Testis (tissue), 2 donors: ENCODE measurements at regions not wholly inside any gene's neighbourhood (a gene's known extent, or its start where the extent isn't known, plus 50 kb on each side); places are given as distances from the start of the nearest gene placed in this dataset.

Source experiments
- POLR2A ChIP-seq: fragments of 450-650 bp; IDR thresholded peaks from one replicate; pipeline ENCODE4 v1.6.1; 2017; ENCODE audit warnings: antibody characterized with exemption, mild to moderate bottlenecking, moderate library complexity
- TF ChIP-seq, protein P1 (sequence below), 3 experiments: fragments of 450-650 bp in 2 of 3; fragments of 200-600 bp in 1 of 3; sonication (generic) in 1 of 3; IDR thresholded peaks; one replicate each; pipeline ENCODE4 v1.5.1; 2016 to 2019; ENCODE audit warnings: antibody characterized with exemption in 3 of 3, mild to moderate bottlenecking in 2 of 3, moderate library complexity in 1 of 3

- TF ChIP-seq, protein P1, sequence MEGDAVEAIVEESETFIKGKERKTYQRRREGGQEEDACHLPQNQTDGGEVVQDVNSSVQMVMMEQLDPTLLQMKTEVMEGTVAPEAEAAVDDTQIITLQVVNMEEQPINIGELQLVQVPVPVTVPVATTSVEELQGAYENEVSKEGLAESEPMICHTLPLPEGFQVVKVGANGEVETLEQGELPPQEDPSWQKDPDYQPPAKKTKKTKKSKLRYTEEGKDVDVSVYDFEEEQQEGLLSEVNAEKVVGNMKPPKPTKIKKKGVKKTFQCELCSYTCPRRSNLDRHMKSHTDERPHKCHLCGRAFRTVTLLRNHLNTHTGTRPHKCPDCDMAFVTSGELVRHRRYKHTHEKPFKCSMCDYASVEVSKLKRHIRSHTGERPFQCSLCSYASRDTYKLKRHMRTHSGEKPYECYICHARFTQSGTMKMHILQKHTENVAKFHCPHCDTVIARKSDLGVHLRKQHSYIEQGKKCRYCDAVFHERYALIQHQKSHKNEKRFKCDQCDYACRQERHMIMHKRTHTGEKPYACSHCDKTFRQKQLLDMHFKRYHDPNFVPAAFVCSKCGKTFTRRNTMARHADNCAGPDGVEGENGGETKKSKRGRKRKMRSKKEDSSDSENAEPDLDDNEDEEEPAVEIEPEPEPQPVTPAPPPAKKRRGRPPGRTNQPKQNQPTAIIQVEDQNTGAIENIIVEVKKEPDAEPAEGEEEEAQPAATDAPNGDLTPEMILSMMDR (IDR thresholded peaks at IDR 0.05) = no peak
- TF ChIP-seq POLR2A = no peak
Observed at GRCh38 chr2:85954192-85954589, 65.4 kb upstream of the ST3GAL5 start.
